Endothelial cell of umbilical vein (primary cell): ENCODE measurements at regions not wholly inside any gene's neighbourhood (a gene's known extent, or its start where the extent isn't known, plus 50 kb on each side); places are given as distances from the start of the nearest gene placed in this dataset.
"Not testable (repeated sequence)": the region's sequence is repeated elsewhere in the genome, so short reads cannot be mapped to it uniquely, and the experiment has no call there.

Experiments
- EZH2 ChIP-seq: IDR thresholded peaks from 2 replicates; pipeline ENCODE4 v1.6.1; 2012; ENCODE audit warnings: borderline replicate concordance, low read depth, mild to moderate bottlenecking, moderate library complexity, low read length, inconsistent platforms; ENCODE audit not compliant: severe bottlenecking
- GATA2 ChIP-seq: IDR thresholded peaks from 2 replicates; pipeline ENCODE4 v1.7.0; 2011; ENCODE audit warnings: low read depth, mild to moderate bottlenecking, moderate library complexity, mixed read lengths, low read length; ENCODE audit not compliant: insufficient read length, insufficient read depth
- JUN ChIP-seq: IDR thresholded peaks from 2 replicates; pipeline ENCODE4 v1.6.1; 2011; ENCODE audit warnings: borderline replicate concordance, low read depth; ENCODE audit not compliant: insufficient read length, insufficient read depth
- POLR2A ChIP-seq: IDR thresholded peaks from 2 replicates; pipeline ENCODE4 v1.6.1; 2012; ENCODE audit warnings: low read depth, mild to moderate bottlenecking, control low read depth, low read length
- POLR2AphosphoS5 ChIP-seq: IDR thresholded peaks from 2 replicates; pipeline ENCODE4 v1.6.1; 2012; ENCODE audit warnings: low read depth, mild to moderate bottlenecking, control low read depth, low read length, moderate library complexity; ENCODE audit not compliant: insufficient read depth
- TF ChIP-seq, protein P1 (sequence below), 2 donors: IDR thresholded peaks; 1 replicate in 1 of 2; 2 replicates in 1 of 2; pipeline ENCODE4 v1.5.1; 2011; ENCODE audit warnings: low read length in 2 of 2, mild to moderate bottlenecking in 2 of 2, moderate library complexity in 2 of 2, control low read depth in 1 of 2, inconsistent platforms in 1 of 2, low read depth in 1 of 2; ENCODE audit not compliant: insufficient read depth in 1 of 2; ENCODE audit errors: extremely low read depth in 1 of 2
- TF ChIP-seq, protein P2 (sequence below): IDR thresholded peaks from 2 replicates; pipeline ENCODE4 v1.6.1; 2011; ENCODE audit not compliant: insufficient read depth, insufficient read length

DNA sequence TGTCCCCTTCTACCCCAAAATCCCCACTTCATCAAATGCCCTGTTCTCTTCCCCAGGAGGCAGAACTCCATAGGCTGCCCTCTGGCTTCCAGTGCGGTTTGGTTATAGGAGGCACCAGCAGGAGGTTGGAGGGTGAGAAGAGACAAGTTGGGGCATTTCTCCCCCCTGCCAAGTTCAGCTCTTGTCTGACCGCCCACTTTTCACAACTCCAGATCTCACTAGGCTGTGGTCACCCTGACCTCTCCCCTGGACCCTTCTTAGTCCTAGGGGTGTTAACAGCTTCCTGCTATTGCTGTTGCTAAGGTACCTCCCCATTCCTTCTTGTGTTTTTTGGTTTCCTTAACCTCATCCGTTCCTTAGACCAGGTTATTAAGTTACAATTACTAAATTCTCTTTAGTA lies 95.1 kb downstream of the FOXD4L6 start:
- TF ChIP-seq, protein P1, sequence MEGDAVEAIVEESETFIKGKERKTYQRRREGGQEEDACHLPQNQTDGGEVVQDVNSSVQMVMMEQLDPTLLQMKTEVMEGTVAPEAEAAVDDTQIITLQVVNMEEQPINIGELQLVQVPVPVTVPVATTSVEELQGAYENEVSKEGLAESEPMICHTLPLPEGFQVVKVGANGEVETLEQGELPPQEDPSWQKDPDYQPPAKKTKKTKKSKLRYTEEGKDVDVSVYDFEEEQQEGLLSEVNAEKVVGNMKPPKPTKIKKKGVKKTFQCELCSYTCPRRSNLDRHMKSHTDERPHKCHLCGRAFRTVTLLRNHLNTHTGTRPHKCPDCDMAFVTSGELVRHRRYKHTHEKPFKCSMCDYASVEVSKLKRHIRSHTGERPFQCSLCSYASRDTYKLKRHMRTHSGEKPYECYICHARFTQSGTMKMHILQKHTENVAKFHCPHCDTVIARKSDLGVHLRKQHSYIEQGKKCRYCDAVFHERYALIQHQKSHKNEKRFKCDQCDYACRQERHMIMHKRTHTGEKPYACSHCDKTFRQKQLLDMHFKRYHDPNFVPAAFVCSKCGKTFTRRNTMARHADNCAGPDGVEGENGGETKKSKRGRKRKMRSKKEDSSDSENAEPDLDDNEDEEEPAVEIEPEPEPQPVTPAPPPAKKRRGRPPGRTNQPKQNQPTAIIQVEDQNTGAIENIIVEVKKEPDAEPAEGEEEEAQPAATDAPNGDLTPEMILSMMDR (IDR thresholded peaks at IDR 0.05; ENCODE audit: extremely low read depth in 1 of 2, insufficient read depth in 1 of 2, low read depth in 1 of 2, low read length in 2 of 2): not testable (repeated sequence)
- not testable (repeated sequence) for TF ChIP-seq POLR2AphosphoS5, JUN, POLR2A, EZH2, GATA2
- TF ChIP-seq, protein P2, sequence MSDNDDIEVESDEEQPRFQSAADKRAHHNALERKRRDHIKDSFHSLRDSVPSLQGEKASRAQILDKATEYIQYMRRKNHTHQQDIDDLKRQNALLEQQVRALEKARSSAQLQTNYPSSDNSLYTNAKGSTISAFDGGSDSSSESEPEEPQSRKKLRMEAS: not testable (repeated sequence)
